NCI-H345 treated with DMSO at 0.1 percent for 48 hours (cell line): ENCODE measurements at regions not wholly inside any gene's neighbourhood (a gene's known extent, or its start where the extent isn't known, plus 50 kb on each side); places are given as distances from the start of the nearest gene placed in this dataset.
"Not testable (repeated sequence)": the region's sequence is repeated elsewhere in the genome, so short reads cannot be mapped to it uniquely, and the experiment has no call there.

Experiments
- DNase-seq: peaks from one replicate; lab custom pipeline; 2025; ENCODE audit not compliant: unreplicated experiment; lab: John Stamatoyannopoulos, UW

DNA sequence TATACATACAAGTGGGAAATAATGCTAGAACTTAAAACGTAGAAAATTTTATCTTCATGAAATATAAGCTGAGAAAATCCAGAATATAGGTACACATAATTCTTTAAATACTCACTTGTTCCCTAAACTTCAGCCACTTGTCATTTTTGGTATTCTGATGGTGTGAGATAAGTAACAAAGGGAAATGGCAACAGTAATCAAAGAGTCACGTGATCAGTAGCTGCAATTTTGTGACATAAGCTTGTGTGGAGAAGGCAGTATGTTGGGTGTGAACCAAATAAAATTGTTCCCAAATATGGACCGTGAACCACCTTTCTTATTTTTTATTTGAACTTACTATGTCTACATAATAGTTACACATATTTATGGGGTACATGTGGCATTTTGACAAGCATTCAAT lies 650.3 kb upstream of the ADARB2 start:
- DNase-seq, result no peak

DNA sequence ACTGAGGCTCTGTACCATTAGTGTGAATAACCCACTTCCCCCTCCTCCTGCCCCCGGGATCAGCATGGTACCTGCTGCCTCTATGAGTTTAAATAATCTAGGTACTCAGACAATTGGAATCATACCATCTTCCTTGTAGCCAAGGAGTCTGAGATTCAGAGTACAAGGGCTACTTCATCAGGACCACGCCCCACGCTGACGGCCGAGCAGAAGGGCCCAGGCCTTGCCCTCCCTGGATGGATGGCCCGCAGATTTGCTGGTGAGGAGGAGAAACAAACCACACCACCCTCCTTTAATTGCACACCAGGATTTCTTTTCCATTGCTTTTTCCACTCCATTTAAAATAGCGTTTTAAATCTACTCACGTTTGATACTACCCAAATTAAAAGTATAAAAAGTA lies 649.9 kb upstream of the ADARB2 start:
- no peak for DNase-seq

DNA sequence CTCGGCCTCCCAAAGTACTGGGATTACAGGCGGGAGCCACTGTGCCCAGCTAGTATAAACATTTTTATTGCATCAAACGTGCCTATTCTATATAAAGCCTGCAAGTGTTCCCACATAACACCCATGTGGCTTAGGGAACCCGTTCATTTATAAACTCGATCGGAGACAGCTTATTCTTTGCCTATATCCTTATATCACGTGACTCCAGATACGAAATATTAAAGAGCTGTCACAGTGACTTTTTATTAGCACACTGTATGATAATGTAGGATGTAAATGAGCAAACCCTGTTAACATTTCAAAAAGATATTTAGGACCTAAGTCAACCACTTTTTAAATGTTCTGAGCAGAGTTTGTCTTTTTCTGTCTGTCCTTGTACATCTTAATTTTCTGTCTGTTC lies 642.9 kb upstream of the ADARB2 start:
- no peak for DNase-seq

DNA sequence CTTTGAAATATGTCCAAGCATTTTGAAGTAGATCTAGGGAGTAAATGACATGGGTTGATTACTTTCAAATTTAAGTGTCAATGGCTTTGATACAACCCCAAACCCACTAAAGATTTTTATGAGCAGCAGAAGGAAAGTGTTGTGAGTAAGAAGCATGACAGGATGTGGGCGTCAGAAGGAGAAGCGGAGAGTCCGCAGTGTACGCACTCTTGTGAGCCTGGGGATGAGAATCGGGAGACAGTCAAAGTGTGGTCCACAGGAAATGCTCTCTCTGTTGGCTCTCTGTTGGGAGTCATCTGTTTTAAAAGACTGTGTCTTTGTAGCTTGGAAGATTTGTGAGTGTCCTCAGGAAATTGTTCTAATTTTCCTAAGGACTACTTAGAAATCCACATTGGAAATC lies 629.8 kb upstream of the ADARB2 start:
- no peak for DNase-seq

DNA sequence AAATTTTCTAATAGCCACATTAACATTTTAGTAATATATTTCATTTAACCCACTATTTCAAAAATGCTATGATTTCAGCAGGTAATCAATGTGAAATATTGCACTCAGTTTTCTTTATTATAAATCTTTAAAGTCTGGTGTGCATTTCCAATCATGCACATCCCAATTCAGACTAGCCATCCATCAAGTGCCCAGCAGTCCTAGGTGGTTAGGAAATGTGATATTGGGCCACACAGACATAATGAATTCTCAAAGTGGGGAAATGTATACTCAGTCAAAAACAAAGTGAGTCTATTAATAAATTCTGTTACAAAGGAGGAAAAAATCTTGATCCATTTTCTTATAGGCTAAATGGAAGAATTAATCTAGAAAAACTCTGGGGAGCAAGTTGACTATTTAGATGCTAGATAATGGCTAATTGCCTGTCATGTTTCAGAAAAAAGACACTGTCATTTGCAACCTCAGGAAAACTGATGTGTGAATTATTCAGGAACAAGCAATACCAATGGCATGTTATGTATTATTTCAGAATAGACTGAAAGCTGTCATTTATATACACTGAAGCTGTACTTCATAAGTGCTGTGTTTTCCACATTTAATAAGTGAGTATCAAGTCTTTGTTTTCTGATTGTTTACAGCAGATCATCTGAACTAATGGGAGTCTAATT lies 629.1 kb upstream of the ADARB2 start:
- no peak for DNase-seq

DNA sequence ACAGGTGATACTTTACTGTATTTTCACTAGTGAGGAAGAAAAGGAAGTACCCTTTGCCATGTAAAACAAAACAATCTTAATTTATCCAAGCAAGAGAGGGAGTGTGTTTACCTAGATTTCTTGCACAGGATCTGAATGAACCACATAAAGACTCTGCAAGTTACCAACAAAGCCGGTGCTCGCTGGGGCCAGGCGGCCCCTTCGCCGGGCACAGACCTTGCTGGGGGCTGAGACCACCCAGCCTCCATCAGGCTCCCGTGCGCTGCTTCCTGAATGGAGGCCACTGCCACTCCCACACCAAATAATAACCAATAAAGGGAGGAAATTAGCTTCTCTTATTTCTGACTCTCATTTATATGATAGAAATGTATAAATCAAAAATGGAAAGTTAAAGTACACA lies 625.0 kb upstream of the ADARB2 start:
- no peak for DNase-seq

DNA sequence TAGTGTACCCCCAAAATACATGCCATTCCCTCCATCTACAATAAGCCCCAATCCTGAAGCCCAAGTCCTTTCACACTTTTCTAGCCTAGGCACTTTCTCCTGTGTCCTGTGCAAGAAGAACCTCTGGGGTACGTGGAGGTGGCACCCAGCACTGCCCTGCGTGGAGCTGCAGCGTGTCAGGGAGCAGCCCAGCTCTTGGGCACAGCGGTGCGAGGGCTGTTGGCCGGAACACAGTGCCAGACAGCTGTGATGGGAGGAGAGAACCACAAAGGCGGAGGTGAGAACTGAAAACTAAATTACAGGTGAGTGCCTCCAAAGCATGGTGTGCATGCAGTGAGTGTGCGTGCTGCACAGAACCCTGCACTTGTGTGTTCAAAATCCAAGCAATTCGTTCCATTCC lies 621.3 kb upstream of the ADARB2 start:
- DNase-seq, result no peak

DNA sequence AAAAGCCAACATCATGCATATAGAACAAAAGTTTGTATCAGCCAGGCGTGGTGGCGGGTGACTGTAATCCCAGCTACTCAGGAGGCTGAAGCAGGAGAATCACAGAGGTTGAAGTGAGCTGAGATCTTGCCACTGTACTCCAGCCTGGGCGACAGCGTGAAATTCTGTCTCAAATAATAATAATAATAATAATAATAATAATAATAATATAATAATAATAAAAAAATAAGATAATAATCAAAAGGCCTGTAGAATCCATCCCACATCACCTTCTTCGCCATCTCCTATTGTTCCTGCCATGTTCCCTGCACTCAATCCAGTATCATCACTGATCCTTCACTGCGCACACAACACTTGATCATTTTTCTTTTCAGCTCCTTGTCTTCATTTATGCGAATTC lies 619.3 kb upstream of the ADARB2 start:
- DNase-seq, result no peak

DNA sequence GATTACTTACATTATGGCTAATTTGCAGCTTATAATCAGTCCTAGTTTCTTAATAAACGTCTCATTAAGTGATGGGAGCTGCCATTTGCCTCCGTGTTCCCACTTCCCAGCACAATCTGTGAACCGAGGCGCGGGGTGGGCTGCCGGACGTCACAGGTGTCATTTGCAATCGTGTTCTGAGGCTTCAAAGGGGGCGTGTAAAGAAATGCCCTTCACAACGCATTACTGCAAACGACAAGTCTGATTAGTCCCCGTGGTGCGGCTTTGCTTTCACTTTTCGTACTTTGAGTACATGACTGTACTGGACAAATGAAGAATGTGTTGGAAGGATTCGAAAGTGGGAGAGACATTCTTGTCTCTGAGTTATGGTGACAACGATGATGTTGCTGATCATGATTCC lies 614.2 kb upstream of the ADARB2 start:
- no peak for DNase-seq

DNA sequence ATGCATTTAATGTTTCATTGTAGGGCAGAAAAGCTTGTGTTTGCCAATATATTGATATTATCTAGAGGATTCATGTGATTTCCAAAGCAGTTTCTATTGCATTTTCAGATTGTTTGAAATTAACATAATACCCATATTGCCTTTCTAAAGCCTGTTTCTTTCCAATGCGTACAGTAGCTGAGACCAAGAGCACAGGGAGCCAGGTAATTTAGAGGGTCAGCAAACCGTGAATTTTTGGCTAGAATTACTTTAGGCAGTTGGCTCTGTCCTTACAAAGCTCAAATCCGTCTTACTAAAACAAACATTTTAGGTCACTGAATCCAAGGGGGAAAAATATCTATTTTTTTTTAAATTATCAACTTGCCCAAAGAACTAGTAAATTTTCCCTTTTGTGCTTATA lies 604.9 kb upstream of the ADARB2 start:
- no peak for DNase-seq

DNA sequence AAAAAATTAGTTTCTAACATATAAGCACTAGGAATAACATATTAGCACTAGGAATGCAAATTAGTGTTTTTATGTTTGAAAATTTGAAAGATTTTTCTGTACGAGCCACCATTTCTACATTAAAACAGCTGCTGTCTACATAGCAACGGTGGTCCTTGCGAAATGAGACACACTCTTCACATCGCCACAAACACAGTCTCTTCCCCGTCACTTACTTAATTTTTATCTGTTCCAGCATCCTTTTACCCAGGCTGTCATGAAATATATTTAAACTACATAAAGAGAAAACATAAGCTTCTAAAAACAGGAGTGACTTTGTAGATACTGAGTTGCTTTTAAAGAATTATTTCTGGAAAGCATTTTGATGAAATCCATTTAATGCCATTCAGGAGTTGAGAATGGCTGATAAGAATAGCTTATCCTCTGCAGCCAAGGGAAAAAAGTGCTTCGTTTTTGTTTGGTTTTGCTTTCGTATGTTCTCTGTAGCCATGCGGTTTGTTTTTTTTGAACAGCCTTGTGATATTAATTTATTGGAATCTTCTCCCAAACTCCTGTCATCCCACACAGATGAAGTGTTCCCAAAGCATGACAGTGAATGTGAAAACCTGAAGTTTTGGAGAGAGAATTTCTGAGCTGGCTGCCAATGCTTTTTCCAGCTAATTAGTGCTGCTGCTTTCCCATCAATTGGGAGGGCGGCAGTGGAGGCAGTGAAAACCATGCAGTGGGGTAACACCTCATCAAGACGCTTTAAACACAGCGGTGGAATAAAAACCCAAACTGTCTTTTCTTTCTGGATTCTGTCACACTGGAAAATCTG lies 603.7 kb upstream of the ADARB2 start:
- no peak for DNase-seq

DNA sequence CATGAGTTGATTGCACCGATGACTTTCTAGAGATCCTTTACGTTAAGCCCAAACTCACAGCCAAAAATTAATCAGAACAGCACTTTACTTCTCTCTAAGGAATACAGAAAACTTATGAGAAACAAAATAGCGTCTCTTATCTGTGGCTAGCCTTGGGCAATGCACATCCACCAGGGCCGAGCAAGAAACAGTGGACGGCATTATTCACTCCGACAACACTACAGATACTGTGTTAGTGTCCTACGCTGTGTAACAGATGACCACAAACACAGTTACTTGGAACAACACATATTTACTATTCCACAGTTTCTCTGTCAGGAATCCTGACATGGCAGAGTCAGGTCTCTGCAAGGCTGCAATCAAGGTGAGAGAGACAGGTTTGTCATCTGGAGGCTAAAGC lies 598.3 kb upstream of the ADARB2 start:
- DNase-seq, result no peak

DNA sequence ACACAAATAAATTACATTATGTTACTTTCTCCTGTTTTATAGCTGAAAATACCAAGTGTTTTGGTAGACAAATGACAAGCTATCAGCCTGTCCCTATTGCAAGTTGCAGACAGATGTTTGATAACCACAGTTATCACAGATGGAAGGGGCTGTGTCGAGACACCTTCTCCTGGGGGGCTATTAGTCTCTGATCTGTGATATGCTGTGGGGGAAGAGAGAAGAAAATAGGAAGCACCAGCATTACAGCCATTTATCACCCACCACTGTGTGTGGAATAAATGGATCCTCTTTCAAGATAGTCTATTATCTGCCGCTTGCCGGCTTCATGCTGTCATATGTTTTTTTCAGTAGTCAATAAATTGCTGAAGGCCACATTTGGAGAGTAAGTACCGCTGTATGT lies 597.2 kb upstream of the ADARB2 start:
- no peak for DNase-seq

DNA sequence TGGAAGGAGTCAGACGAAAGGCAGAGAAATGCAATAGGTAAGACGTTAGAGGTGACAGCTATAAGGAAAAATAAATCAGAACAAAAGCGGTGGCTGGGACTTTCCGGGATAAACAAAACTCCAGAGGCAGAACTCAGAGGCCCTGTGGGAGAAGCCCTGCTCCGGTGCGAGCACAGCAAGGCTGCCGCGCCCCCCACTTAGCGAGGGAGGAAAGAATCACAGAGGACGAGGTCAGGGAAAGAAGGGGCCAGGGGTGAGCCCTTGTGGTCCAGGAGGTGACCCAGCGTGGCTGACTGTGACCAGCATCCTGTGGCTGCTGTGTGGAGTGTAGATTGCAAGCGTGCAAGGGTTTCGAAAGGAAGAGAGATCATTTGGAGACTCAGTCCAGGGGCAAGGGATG lies 591.8 kb upstream of the ADARB2 start:
- no peak for DNase-seq

DNA sequence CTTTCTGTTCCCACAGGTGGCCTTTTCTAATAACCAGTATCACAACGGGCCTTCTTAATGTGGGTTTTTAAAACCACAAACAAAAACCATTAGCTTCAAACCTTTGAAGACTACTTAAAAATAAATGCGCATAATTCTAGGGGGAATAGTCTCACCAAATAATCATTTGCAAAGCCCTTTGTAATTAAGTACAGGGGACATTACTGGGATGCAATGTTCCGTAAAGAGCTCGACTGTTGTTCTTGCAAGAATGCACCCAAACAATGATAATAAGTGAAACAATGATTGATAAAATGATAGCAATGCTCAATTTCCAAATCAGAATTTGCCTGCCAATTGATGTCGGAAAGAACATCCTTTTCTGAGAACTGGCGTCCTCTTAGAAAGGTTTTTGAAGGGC lies 589.1 kb upstream of the ADARB2 start:
- no peak for DNase-seq

DNA sequence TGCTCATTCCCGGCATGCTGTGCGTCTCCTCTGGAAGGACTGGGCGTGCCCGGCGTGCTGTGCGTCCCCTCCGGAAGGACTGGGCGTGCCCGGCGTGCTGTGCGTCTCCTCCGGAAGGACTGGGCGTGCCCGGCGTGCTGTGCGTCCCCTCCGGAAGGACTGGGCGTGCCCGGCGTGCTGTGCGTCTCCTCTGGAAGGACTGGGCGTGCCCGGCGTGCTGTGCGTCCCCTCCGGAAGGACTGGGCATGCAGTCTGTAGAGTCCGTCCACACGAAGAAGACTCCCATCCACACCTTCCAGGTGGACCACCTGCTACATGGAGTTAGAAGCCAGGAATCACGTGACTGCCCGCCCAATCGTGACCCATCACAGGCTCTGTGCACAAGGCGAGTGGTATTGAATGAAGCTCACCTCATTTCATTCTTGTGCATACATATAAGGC lies 577.7 kb upstream of the ADARB2 start:
- DNase-seq, result not testable (repeated sequence)

DNA sequence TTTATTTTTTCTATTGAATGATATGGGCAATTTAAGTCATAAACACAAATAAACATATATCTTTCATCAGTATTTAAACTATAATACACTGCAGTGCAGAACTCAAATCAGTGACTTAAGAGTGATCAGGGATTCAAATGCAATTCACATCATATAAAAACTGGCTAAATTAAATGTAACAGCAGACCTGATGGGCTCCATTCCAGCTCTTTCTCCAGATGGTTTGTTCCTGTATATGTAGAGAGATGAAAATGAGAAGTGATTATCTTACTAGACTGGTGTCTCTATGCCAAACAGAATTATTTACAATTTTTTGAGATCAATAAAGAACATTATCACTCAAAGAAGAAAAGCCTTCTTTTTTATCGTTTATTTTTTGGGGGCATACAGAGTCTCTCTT lies 568.8 kb upstream of the ADARB2 start:
- DNase-seq, result no peak

DNA sequence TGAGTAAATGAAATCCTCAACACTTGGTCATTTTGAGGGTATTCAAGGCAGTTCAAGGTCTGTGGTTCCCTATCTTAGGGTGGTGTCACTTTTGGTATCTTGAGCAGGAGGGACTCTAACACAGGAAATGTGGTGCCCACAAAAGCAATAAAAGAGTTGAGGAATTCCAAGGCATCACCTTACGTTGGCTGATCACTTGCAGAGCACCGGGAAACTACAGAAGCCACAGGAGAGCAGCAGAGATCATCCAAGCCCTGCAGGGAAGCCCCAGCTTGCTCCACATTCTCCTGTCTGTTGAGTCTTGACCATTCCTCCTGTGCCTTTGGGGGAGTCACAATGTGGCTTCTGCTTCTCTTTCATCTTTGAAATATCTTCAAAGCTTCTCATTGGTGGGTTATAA lies 565.8 kb upstream of the ADARB2 start:
- DNase-seq, result no peak

DNA sequence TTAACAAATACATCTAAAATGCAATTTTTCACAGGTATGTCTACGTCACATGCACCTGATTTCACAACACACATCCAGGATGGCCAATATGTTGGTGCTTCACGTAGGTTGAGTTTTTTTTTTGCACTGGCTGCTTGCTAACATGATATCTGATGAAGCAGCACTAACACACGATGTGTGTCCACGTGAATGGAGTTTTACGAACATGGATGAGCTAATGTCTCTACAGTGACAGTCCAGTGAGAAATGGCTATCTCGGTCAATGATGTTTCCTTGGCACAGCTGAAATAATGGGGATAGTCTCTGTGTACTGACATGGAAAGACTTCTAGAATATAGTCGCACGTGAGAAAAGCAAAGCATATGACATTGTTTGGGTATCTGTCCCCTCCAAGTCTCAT lies 563.9 kb upstream of the ADARB2 start:
- DNase-seq, result no peak

DNA sequence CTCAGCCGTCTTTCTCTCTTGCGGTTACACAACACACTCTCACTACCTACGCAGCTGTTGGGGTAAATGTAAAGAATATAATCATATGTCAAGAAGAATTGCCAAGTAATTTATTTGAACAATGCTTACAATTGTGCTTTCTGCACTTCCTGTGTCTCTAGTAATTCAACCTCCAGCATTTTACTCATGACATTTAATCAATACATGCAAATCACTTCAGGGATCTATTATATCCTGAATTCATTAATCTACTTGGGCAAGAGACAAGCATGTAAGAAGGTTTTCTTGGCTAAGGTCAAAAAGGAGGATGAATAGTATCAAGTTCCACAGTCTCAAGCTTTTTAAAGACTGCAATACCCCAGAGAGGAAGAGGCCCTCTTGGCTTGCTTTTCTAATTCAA lies 562.9 kb upstream of the ADARB2 start:
- no peak for DNase-seq

DNA sequence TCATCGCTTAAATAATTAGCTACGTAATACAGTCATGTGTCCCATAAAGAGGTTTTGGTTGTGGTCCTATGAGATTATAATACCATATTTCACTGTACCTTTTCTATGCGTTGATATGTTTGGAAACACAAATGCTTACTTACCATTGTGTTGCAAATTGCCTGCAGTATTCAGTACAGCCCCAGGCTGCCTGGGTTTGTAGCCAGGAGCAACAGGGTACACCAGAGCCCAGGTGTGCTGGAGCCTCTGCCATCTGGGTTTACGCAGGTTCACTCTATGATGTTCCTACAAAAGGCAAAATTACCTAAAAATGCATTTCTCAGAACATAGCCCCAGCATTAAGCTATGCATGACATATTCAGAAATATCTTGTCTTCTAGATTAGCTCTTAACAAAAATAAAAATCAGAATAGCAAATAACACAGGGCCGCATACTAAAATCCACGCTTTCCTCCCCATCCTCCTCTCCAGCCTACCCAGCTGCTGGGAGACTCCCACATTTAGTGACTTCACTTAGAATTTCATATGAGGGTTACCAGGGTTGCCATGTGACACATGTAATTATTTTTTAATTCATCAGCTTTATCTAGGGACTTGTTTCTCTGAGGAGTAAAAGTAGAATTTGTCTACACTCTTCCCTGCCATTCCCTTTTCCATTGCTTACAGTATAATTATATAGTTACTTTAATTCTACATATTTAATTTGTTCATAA lies 559.0 kb upstream of the ADARB2 start:
- no peak for DNase-seq

DNA sequence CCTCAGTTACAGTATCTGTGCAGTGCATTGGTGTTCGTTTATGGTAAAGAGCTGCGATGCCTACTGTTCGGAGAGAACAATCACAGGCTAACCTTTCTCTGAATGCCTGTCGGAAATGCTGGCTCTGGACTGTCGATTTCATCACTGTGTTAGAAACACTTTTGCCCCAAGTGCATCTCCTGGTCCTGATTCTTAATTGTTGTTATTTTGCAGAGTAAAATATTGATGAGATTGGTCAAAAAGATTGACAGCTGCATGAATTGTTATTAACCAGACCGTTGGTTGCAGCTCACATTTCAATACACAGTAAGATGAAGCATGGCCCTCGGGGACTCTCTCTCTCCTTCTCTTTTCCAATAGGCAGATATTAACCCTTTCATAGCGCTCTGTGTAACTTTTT lies 557.4 kb upstream of the ADARB2 start:
- DNase-seq, result no peak
